ENCODE measurements at regions not wholly inside any gene's neighbourhood (a gene's known extent, or its start where the extent isn't known, plus 50 kb on each side); places are given as distances from the start of the nearest gene placed in this dataset.

GRCh38 chr1:10851024-10852013 is 54.9 kb upstream of the CASZ1 start:
- no peak for TF ChIP-seq CTCF (IDR thresholded peaks at IDR 0.05; ENCODE audit: low read depth, low read length)
- TF ChIP-seq EZH2phosphoT487 (IDR thresholded peaks at IDR 0.05; ENCODE audit: low read depth) = no peak
